ENCODE measurements at regions not wholly inside any gene's neighbourhood (a gene's known extent, or its start where the extent isn't known, plus 50 kb on each side); places are given as distances from the start of the nearest gene placed in this dataset.

- H3K27ac ChIP-seq (ENCODE audit: low read depth, low read length) = no peak overlapping the region
- no peaks in the 10 kb centered on the region for H3K27me3 ChIP-seq (ENCODE audit: control insufficient read depth in 5 of 5, insufficient read depth in 4 of 5, low read length in 5 of 5)
- no peak overlapping the region for H3K4me3 ChIP-seq (ENCODE audit: low read depth in 1 of 5, low read length in 5 of 5)
- H3K36me3 ChIP-seq (ENCODE audit: control insufficient read depth in 5 of 5, insufficient read depth in 5 of 5, low read length in 5 of 5) = no peaks in the 10 kb centered on the region
- no peaks in the 10 kb centered on the region for H3K4me1 ChIP-seq (ENCODE audit: control insufficient read depth in 5 of 5, insufficient read depth in 5 of 5, low read length in 5 of 5)
- no peaks in the 10 kb centered on the region for H3K9me3 ChIP-seq (ENCODE audit: control insufficient read depth in 5 of 5, low read length in 5 of 5)
- H3K9ac ChIP-seq (ENCODE audit: low read length in 5 of 5) = no peak overlapping the region
Measured at GRCh38 chr13:109857803-109858202, 71.4 kb upstream of the IRS2 start.

- H3K27me3 ChIP-seq (ENCODE audit: control insufficient read depth in 5 of 5, insufficient read depth in 4 of 5, low read length in 5 of 5) = no peaks in the 10 kb centered on the region
- H3K4me3 ChIP-seq (ENCODE audit: low read depth in 1 of 5, low read length in 5 of 5) = no peak overlapping the region
- H3K9me3 ChIP-seq (ENCODE audit: control insufficient read depth in 5 of 5, low read length in 5 of 5) = no peaks in the 10 kb centered on the region
- no peaks in the 10 kb centered on the region for H3K4me1 ChIP-seq (ENCODE audit: control insufficient read depth in 5 of 5, insufficient read depth in 5 of 5, low read length in 5 of 5)
- H3K36me3 ChIP-seq (ENCODE audit: control insufficient read depth in 5 of 5, insufficient read depth in 5 of 5, low read length in 5 of 5) = no peaks in the 10 kb centered on the region
- H3K27ac ChIP-seq (ENCODE audit: low read depth, low read length) = no peak overlapping the region
- no peak overlapping the region for H3K9ac ChIP-seq (ENCODE audit: low read length in 5 of 5)
Measured at GRCh38 chr13:109857325-109857724, 70.9 kb upstream of the IRS2 start.

- H3K36me3 ChIP-seq (ENCODE audit: control insufficient read depth in 5 of 5, insufficient read depth in 5 of 5, low read length in 5 of 5) = no peaks in the 10 kb centered on the region
- H3K4me3 ChIP-seq (ENCODE audit: low read depth in 1 of 5, low read length in 5 of 5) = no peak overlapping the region
- H3K4me1 ChIP-seq (ENCODE audit: control insufficient read depth in 5 of 5, insufficient read depth in 5 of 5, low read length in 5 of 5) = no peaks in the 10 kb centered on the region
- H3K9ac ChIP-seq (ENCODE audit: low read length in 5 of 5) = no peak overlapping the region
- no peaks in the 10 kb centered on the region for H3K9me3 ChIP-seq (ENCODE audit: control insufficient read depth in 5 of 5, low read length in 5 of 5)
- H3K27me3 ChIP-seq (ENCODE audit: control insufficient read depth in 5 of 5, insufficient read depth in 4 of 5, low read length in 5 of 5) = no peaks in the 10 kb centered on the region
- H3K27ac ChIP-seq (ENCODE audit: low read depth, low read length) = no peak overlapping the region
Measured at GRCh38 chr13:109856350-109856749, 70.0 kb upstream of the IRS2 start.

- H3K4me1 ChIP-seq (ENCODE audit: control insufficient read depth in 5 of 5, insufficient read depth in 5 of 5, low read length in 5 of 5) = no peaks in the 10 kb centered on the region
- no peaks in the 10 kb centered on the region for H3K9me3 ChIP-seq (ENCODE audit: control insufficient read depth in 5 of 5, low read length in 5 of 5)
- no peak overlapping the region for H3K27ac ChIP-seq (ENCODE audit: low read depth, low read length)
- no peak overlapping the region for H3K4me3 ChIP-seq (ENCODE audit: low read depth in 1 of 5, low read length in 5 of 5)
- no peaks in the 10 kb centered on the region for H3K36me3 ChIP-seq (ENCODE audit: control insufficient read depth in 5 of 5, insufficient read depth in 5 of 5, low read length in 5 of 5)
- H3K9ac ChIP-seq (ENCODE audit: low read length in 5 of 5) = no peak overlapping the region
- no peaks in the 10 kb centered on the region for H3K27me3 ChIP-seq (ENCODE audit: control insufficient read depth in 5 of 5, insufficient read depth in 4 of 5, low read length in 5 of 5)
Measured at GRCh38 chr13:109853153-109853552, 66.8 kb upstream of the IRS2 start.

- no peaks in the 10 kb centered on the region for H3K9me3 ChIP-seq (ENCODE audit: control insufficient read depth in 5 of 5, low read length in 5 of 5)
- H3K4me1 ChIP-seq (ENCODE audit: control insufficient read depth in 5 of 5, insufficient read depth in 5 of 5, low read length in 5 of 5) = peaks cover 0 to 4% (median 0%) of the 10 kb centered on the region in 5 donors
- no peak overlapping the region for H3K9ac ChIP-seq (ENCODE audit: low read length in 5 of 5)
- no peaks in the 10 kb centered on the region for H3K36me3 ChIP-seq (ENCODE audit: control insufficient read depth in 5 of 5, insufficient read depth in 5 of 5, low read length in 5 of 5)
- H3K4me3 ChIP-seq (ENCODE audit: low read depth in 1 of 5, low read length in 5 of 5) = no peak overlapping the region
- no peak overlapping the region for H3K27ac ChIP-seq (ENCODE audit: low read depth, low read length)
- H3K27me3 ChIP-seq (ENCODE audit: control insufficient read depth in 5 of 5, insufficient read depth in 4 of 5, low read length in 5 of 5) = peaks cover 0 to 5% (median 0%) of the 10 kb centered on the region in 5 donors
Measured at GRCh38 chr13:109846185-109846584, 59.8 kb upstream of the IRS2 start.

GRCh38 chr13:109844396-109844795, 58.0 kb upstream of the IRS2 start:
- Histone ChIP-seq H3K9ac (ENCODE audit: low read length in 5 of 5) (no peak overlapping the region), H3K36me3 (ENCODE audit: control insufficient read depth in 5 of 5, insufficient read depth in 5 of 5, low read length in 5 of 5) (no peaks in the 10 kb centered on the region), H3K4me3 (ENCODE audit: low read depth in 1 of 5, low read length in 5 of 5) (no peak overlapping the region), H3K27me3 (ENCODE audit: control insufficient read depth in 5 of 5, insufficient read depth in 4 of 5, low read length in 5 of 5) (peaks cover 0 to 5% (median 0%) of the 10 kb centered on the region in 5 donors), H3K27ac (ENCODE audit: low read depth, low read length) (no peak overlapping the region), H3K9me3 (ENCODE audit: control insufficient read depth in 5 of 5, low read length in 5 of 5) (no peaks in the 10 kb centered on the region), H3K4me1 (ENCODE audit: control insufficient read depth in 5 of 5, insufficient read depth in 5 of 5, low read length in 5 of 5) (peaks cover 0 to 4% (median 0%) of the 10 kb centered on the region in 5 donors)

GRCh38 chr13:109843695-109844094, 57.3 kb upstream of the IRS2 start:
- Histone ChIP-seq H3K36me3 (ENCODE audit: control insufficient read depth in 5 of 5, insufficient read depth in 5 of 5, low read length in 5 of 5) (no peaks in the 10 kb centered on the region), H3K4me1 (ENCODE audit: control insufficient read depth in 5 of 5, insufficient read depth in 5 of 5, low read length in 5 of 5) (peaks cover 0 to 4% (median 0%) of the 10 kb centered on the region in 5 donors), H3K27me3 (ENCODE audit: control insufficient read depth in 5 of 5, insufficient read depth in 4 of 5, low read length in 5 of 5) (peaks cover 0 to 5% (median 0%) of the 10 kb centered on the region in 5 donors), H3K27ac (ENCODE audit: low read depth, low read length) (no peak overlapping the region), H3K9ac (ENCODE audit: low read length in 5 of 5) (no peak overlapping the region), H3K4me3 (ENCODE audit: low read depth in 1 of 5, low read length in 5 of 5) (no peak overlapping the region), H3K9me3 (ENCODE audit: control insufficient read depth in 5 of 5, low read length in 5 of 5) (no peaks in the 10 kb centered on the region)

GRCh38 chr13:109842212-109842920, 56.0 kb upstream of the IRS2 start:
- H3K36me3 ChIP-seq (ENCODE audit: control insufficient read depth in 5 of 5, insufficient read depth in 5 of 5, low read length in 5 of 5) = no peaks in the 10 kb centered on the region
- H3K9me3 ChIP-seq (ENCODE audit: control insufficient read depth in 5 of 5, low read length in 5 of 5) = no peaks in the 10 kb centered on the region
- H3K4me1 ChIP-seq (ENCODE audit: control insufficient read depth in 5 of 5, insufficient read depth in 5 of 5, low read length in 5 of 5) = peaks cover 0 to 4% (median 0%) of the 10 kb centered on the region in 5 donors
- H3K27me3 ChIP-seq (ENCODE audit: control insufficient read depth in 5 of 5, insufficient read depth in 4 of 5, low read length in 5 of 5) = peaks cover 0 to 5% (median 0%) of the 10 kb centered on the region in 5 donors
- no peak overlapping the region for H3K27ac ChIP-seq (ENCODE audit: low read depth, low read length)
- H3K4me3 ChIP-seq (ENCODE audit: low read depth in 1 of 5, low read length in 5 of 5) = no peak overlapping the region
- H3K9ac ChIP-seq (ENCODE audit: low read length in 5 of 5) = no peak overlapping the region

GRCh38 chr13:109840893-109841287, 54.5 kb upstream of the IRS2 start:
- Histone ChIP-seq H3K9me3 (ENCODE audit: control insufficient read depth in 5 of 5, low read length in 5 of 5) (no peaks in the 10 kb centered on the region), H3K27me3 (ENCODE audit: control insufficient read depth in 5 of 5, insufficient read depth in 4 of 5, low read length in 5 of 5) (peaks cover 0 to 5% (median 0%) of the 10 kb centered on the region in 5 donors), H3K27ac (ENCODE audit: low read depth, low read length) (no peak overlapping the region), H3K9ac (ENCODE audit: low read length in 5 of 5) (no peak overlapping the region), H3K36me3 (ENCODE audit: control insufficient read depth in 5 of 5, insufficient read depth in 5 of 5, low read length in 5 of 5) (no peaks in the 10 kb centered on the region), H3K4me1 (ENCODE audit: control insufficient read depth in 5 of 5, insufficient read depth in 5 of 5, low read length in 5 of 5) (peaks cover 0 to under 1% (median 0%) of the 10 kb centered on the region in 5 donors), H3K4me3 (ENCODE audit: low read depth in 1 of 5, low read length in 5 of 5) (no peak overlapping the region)

GRCh38 chr13:109840201-109840892, 54.0 kb upstream of the IRS2 start:
- Histone ChIP-seq H3K4me3 (ENCODE audit: low read depth in 1 of 5, low read length in 5 of 5) (no peak overlapping the region), H3K36me3 (ENCODE audit: control insufficient read depth in 5 of 5, insufficient read depth in 5 of 5, low read length in 5 of 5) (no peaks in the 10 kb centered on the region), H3K4me1 (ENCODE audit: control insufficient read depth in 5 of 5, insufficient read depth in 5 of 5, low read length in 5 of 5) (no peaks in the 10 kb centered on the region), H3K27me3 (ENCODE audit: control insufficient read depth in 5 of 5, insufficient read depth in 4 of 5, low read length in 5 of 5) (peaks cover 0 to 5% (median 0%) of the 10 kb centered on the region in 5 donors), H3K9ac (ENCODE audit: low read length in 5 of 5) (no peak overlapping the region), H3K9me3 (ENCODE audit: control insufficient read depth in 5 of 5, low read length in 5 of 5) (no peaks in the 10 kb centered on the region), H3K27ac (ENCODE audit: low read depth, low read length) (no peak overlapping the region)
